H1 (cell line): ENCODE measurements at regions not wholly inside any gene's neighbourhood (a gene's known extent, or its start where the extent isn't known, plus 50 kb on each side); places are given as distances from the start of the nearest gene placed in this dataset.

Experiments
- CTCF ChIA-PET: fragments of 300-600 bp; sonication (Branson Sonifier 250); formaldehyde crosslinking; loops from one replicate; lab custom pipeline; 2021; ENCODE audit not compliant: partially characterized antibody; lab: Charles Lee
- POLR2A ChIA-PET: fragments of 300-600 bp; sonication (Branson Sonifier 250); formaldehyde crosslinking; loops from one replicate; lab custom pipeline; 2021; ENCODE audit warnings: inconsistent platforms; ENCODE audit not compliant: partially characterized antibody; lab: Charles Lee
- DNase-seq, 2 experiments: peaks; one replicate each; pipeline versions ENCODE4 v3.0.0 to v3.0.0-alpha.2; 2010 to 2022; ENCODE audit warnings: low spot score in 2 of 2, low read depth in 1 of 2, mixed read lengths in 1 of 2
- FAIRE-seq: peaks from 2 replicates; lab custom pipeline; 2011; peaks lifted over from hg19 to GRCh38; lab: Jason Lieb, UNC
- H2AFZ ChIP-seq: 2 replicates; pipeline ENCODE4 v1.8.1; 2012; ENCODE audit warnings: low read length, inconsistent platforms
- H2AK5ac ChIP-seq: 2 replicates; pipeline ENCODE4 v1.6.1; 2013; ENCODE audit warnings: low read depth, low read length
- H2BK120ac ChIP-seq: replicated peaks from 2 replicates; pipeline ENCODE3; 2013; ENCODE audit warnings: low read depth, low read length, inconsistent platforms
- H2BK12ac ChIP-seq: 2 replicates; pipeline ENCODE4 v1.6.1; 2013; ENCODE audit warnings: low read depth, low read length
- H2BK15ac ChIP-seq: 2 replicates; pipeline ENCODE4 v1.6.1; 2013; ENCODE audit warnings: low read length
- H2BK20ac ChIP-seq: 2 replicates; pipeline ENCODE4 v1.6.1; 2013; ENCODE audit warnings: low read length
- H2BK5ac ChIP-seq: 2 replicates; pipeline ENCODE4 v1.6.1; 2013; ENCODE audit warnings: low read depth, low read length
- H3K14ac ChIP-seq: 2 replicates; pipeline ENCODE4 v1.6.1; 2013; ENCODE audit warnings: inconsistent platforms; ENCODE audit not compliant: insufficient read length
- H3K18ac ChIP-seq: 2 replicates; pipeline ENCODE4 v1.6.1; 2013; ENCODE audit warnings: low read length; ENCODE audit errors: extremely low read depth
- H3K23ac ChIP-seq: 2 replicates; pipeline ENCODE4 v1.6.1; 2013; ENCODE audit warnings: inconsistent platforms; ENCODE audit not compliant: insufficient read length
- H3K23me2 ChIP-seq: 2 replicates; pipeline ENCODE4 v1.6.1; 2013; ENCODE audit warnings: low read depth, low read length
- H3K27ac ChIP-seq: 2 replicates; pipeline ENCODE4 v1.6.1; 2011; ENCODE audit warnings: low read depth, low read length, inconsistent platforms
- H3K27me3 ChIP-seq, 4 experiments: replicated peaks in 1 of 4; 1 replicate in 1 of 4; 2 replicates in 3 of 4; pipeline versions ENCODE4 v1.6.1 to v1.8.1; 2011 to 2013; ENCODE audit warnings: low read length in 3 of 4, mild to moderate bottlenecking in 3 of 4, inconsistent platforms in 2 of 4, mixed read lengths in 2 of 4, moderate library complexity in 1 of 4; ENCODE audit not compliant: control insufficient read depth in 3 of 4, insufficient read depth in 3 of 4; ENCODE audit errors: extremely low read depth in 1 of 4
- H3K36me3 ChIP-seq, 4 experiments: 2 replicates each; pipeline versions ENCODE4 v1.6.1 to v1.8.1; 2011 to 2013; ENCODE audit warnings: mild to moderate bottlenecking in 4 of 4, low read length in 3 of 4, moderate library complexity in 2 of 4, control low read depth in 1 of 4, inconsistent platforms in 1 of 4; ENCODE audit not compliant: insufficient read depth in 4 of 4, control insufficient read depth in 2 of 4
- H3K4ac ChIP-seq: replicated peaks from 2 replicates; pipeline ENCODE3; 2013; ENCODE audit warnings: low read length, low read depth, mixed read lengths, inconsistent platforms; ENCODE audit not compliant: insufficient read length
- H3K4me1 ChIP-seq, 4 experiments: replicated peaks in 1 of 4; 1 replicate in 1 of 4; 2 replicates in 3 of 4; pipeline versions ENCODE4 v1.6.1 to v1.8.1; 2011 to 2013; ENCODE audit warnings: low read length in 3 of 4, inconsistent platforms in 2 of 4, mixed read lengths in 1 of 4; ENCODE audit not compliant: insufficient read depth in 4 of 4, control insufficient read depth in 3 of 4
- H3K4me2 ChIP-seq, 2 experiments: 2 replicates each; pipeline versions ENCODE4 v1.6.1 to v1.8.1; 2011 to 2013; ENCODE audit warnings: low read depth in 2 of 2, low read length in 2 of 2, control low read depth in 1 of 2, inconsistent platforms in 1 of 2, mild to moderate bottlenecking in 1 of 2; ENCODE audit not compliant: insufficient read depth in 1 of 2
- H3K4me3 ChIP-seq, 4 experiments: fragments of 200-600, 300-600 bp in 1 of 4; sonication (generic), shearing (Covaris generic), sonication (Bioruptor Twin) in 1 of 4; 2 replicates each; pipeline versions ENCODE4 v1.5.1 to v1.8.1; 2011 to 2016; ENCODE audit warnings: low read length in 4 of 4, low read depth in 3 of 4, control low read depth in 2 of 4, inconsistent platforms in 2 of 4, mild to moderate bottlenecking in 2 of 4, mixed read lengths in 1 of 4, moderate library complexity in 1 of 4; ENCODE audit not compliant: insufficient read depth in 2 of 4; ENCODE audit errors: extremely low read depth in 1 of 4
- H3K56ac ChIP-seq: replicated peaks from 2 replicates; pipeline ENCODE3; 2013; ENCODE audit warnings: low read depth, mild to moderate bottlenecking, mixed read lengths, low read length, inconsistent platforms; ENCODE audit not compliant: insufficient read length
- H3K79me1 ChIP-seq: 2 replicates; pipeline ENCODE4 v1.6.1; 2013; ENCODE audit warnings: low read depth, low read length, control low read depth
- H3K79me2 ChIP-seq, 2 experiments: 2 replicates each; pipeline versions ENCODE4 v1.6.1 to v1.8.1; 2012 to 2013; ENCODE audit warnings: low read length in 2 of 2, mild to moderate bottlenecking in 2 of 2, inconsistent platforms in 1 of 2; ENCODE audit not compliant: insufficient read depth in 2 of 2, control insufficient read depth in 1 of 2
- H3K9ac ChIP-seq, 4 experiments: replicated peaks in 1 of 4; 1 replicate in 1 of 4; 2 replicates in 3 of 4; pipeline versions ENCODE4 v1.6.1 to v1.8.1; 2011 to 2013; ENCODE audit warnings: low read depth in 3 of 4, low read length in 3 of 4, control low read depth in 2 of 4, mild to moderate bottlenecking in 2 of 4, moderate library complexity in 2 of 4, inconsistent platforms in 1 of 4; ENCODE audit errors: extremely low read depth in 1 of 4
- H3K9me3 ChIP-seq, 2 experiments: 2 replicates each; pipeline versions ENCODE4 v1.6.1 to v1.8.1; 2012 to 2013; ENCODE audit warnings: mild to moderate bottlenecking in 2 of 2, moderate library complexity in 2 of 2, control low read depth in 1 of 2, inconsistent platforms in 1 of 2, low read depth in 1 of 2, low read length in 1 of 2, mixed read lengths in 1 of 2; ENCODE audit not compliant: insufficient read depth in 2 of 2
- H4K20me1 ChIP-seq, 2 experiments: replicated peaks in 1 of 2; 2 replicates each; pipeline versions ENCODE3 to v1.8.1; 2011 to 2013; ENCODE audit warnings: inconsistent platforms in 2 of 2, low read length in 2 of 2, mild to moderate bottlenecking in 1 of 2; ENCODE audit not compliant: insufficient read depth in 2 of 2, control insufficient read depth in 1 of 2
- H4K5ac ChIP-seq: 2 replicates; pipeline ENCODE4 v1.6.1; 2013; ENCODE audit warnings: low read length, low read depth, mixed read lengths, inconsistent platforms; ENCODE audit not compliant: insufficient read length
- H4K8ac ChIP-seq: 2 replicates; pipeline ENCODE4 v1.8.0; 2013; ENCODE audit warnings: mild to moderate bottlenecking, moderate library complexity, low read length, inconsistent platforms; ENCODE audit not compliant: insufficient read depth; ENCODE audit errors: extremely low read depth
- H4K91ac ChIP-seq: replicated peaks from 2 replicates; pipeline ENCODE3; 2013; ENCODE audit warnings: low read length, mixed read lengths, inconsistent platforms; ENCODE audit not compliant: insufficient read length
- CREB1 ChIP-seq: IDR thresholded peaks from 2 replicates; pipeline ENCODE4 v1.6.1; 2012; ENCODE audit warnings: inconsistent platforms
- WGBS, 2 experiments: shearing (Covaris generic) in 1 of 2; methylation state at CpG; one replicate each; pipeline versions ENCODE4 v1.1.6 to v1.1.7; 2013 to 2015; ENCODE audit warnings: low lambda C conversion rate in 2 of 2, mixed read lengths in 2 of 2, inconsistent platforms in 1 of 2, low coverage in 1 of 2, missing lambda C conversion rate in 1 of 2; ENCODE audit not compliant: insufficient replicate concordance in 2 of 2, insufficient coverage in 1 of 2, insufficient read length in 1 of 2; ENCODE audit errors: extremely low coverage in 1 of 2, missing lambda C conversion rate in 1 of 2; 5-methylcytosine and 5-hydroxymethylcytosine counted together

- no peak overlapping the region for H2AK5ac ChIP-seq
- H4K20me1 ChIP-seq: no peaks in the 10 kb centered on the region
- H2BK20ac ChIP-seq: no peak overlapping the region
- H3K56ac ChIP-seq: no peak overlapping the region
- no peak overlapping the region for H2BK5ac ChIP-seq
- H3K23me2 ChIP-seq: no peaks in the 10 kb centered on the region
- WGBS, 2 experiments: 65% methylated on average over 3 of the region's 3 CpGs; no CpG with 5 or more reads in 1 of the 2 experiments
- ChIA-PET CTCF (interaction anchor here (0.7 kb wide), 1 partner anchor 127 kb away, joined by 3 read pairs; no protein-coding TSS in a partner anchor), POLR2A (no interaction called here)
- H4K91ac ChIP-seq: no peak overlapping the region
- no peak overlapping the region for H3K4ac ChIP-seq
- H2AFZ ChIP-seq: no peak overlapping the region
- no peak overlapping the region for H4K8ac ChIP-seq
- no peak overlapping the region for H3K14ac ChIP-seq
- no peak overlapping the region for H2BK120ac ChIP-seq
- H2BK15ac ChIP-seq: no peak overlapping the region
- no peak for FAIRE-seq
- H3K79me1 ChIP-seq: no peaks in the 10 kb centered on the region
- no peak overlapping the region for H3K27ac ChIP-seq
- H3K9ac ChIP-seq: no peak overlapping the region
- no peak overlapping the region for H4K5ac ChIP-seq
- no peaks in the 10 kb centered on the region for H3K9me3 ChIP-seq
- no peaks in the 10 kb centered on the region for H3K27me3 ChIP-seq
- no peak overlapping the region for H2BK12ac ChIP-seq
- DNase-seq: no peak
- no peak overlapping the region for H3K23ac ChIP-seq
- no peak overlapping the region for H3K18ac ChIP-seq
- no peak overlapping the region for H3K4me3 ChIP-seq
- no peaks in the 10 kb centered on the region for H3K36me3 ChIP-seq
- no peak overlapping the region for H3K4me2 ChIP-seq
- peaks cover 0 to 7% (median 4%) of the 10 kb centered on the region in 4 experiments; a peak in 2 of 7 replicates for H3K4me1 ChIP-seq
- H3K79me2 ChIP-seq: no peaks in the 10 kb centered on the region
- no peak for TF ChIP-seq CREB1
These were observed 672.9 kb upstream of the ACVR2A start for GRCh38 chr2:147171941-147172340.
